IgD-negative memory B cell (primary cell): ENCODE measurements at regions not wholly inside any gene's neighbourhood (a gene's known extent, or its start where the extent isn't known, plus 50 kb on each side); places are given as distances from the start of the nearest gene placed in this dataset.

Experiments used
- H3K27ac Mint-ChIP-seq, 3 donors: one replicate each; pipeline ENCODE4 v1.8.0; 2020 to 2022; ENCODE audit warnings: mild to moderate bottlenecking in 3 of 3, mixed read lengths in 3 of 3, moderate library complexity in 1 of 3
- H3K27me3 Mint-ChIP-seq: one replicate; pipeline ENCODE4 v1.8.0; 2021; ENCODE audit warnings: mixed read lengths
- H3K36me3 Mint-ChIP-seq: one replicate; pipeline ENCODE4 v1.8.0; 2020; ENCODE audit warnings: mild to moderate bottlenecking, mixed read lengths
- H3K4me1 Mint-ChIP-seq, 3 donors: one replicate each; pipeline ENCODE4 v1.8.0; 2020 to 2022; ENCODE audit warnings: mixed read lengths in 3 of 3, mild to moderate bottlenecking in 1 of 3
- H3K4me3 Mint-ChIP-seq, 4 donors: one replicate each; pipeline ENCODE4 v1.8.0; 2020 to 2022; ENCODE audit warnings: mild to moderate bottlenecking in 4 of 4, mixed read lengths in 4 of 4, moderate library complexity in 3 of 4
- H3K9me3 Mint-ChIP-seq, 3 donors: one replicate each; pipeline ENCODE4 v1.8.0; 2020 to 2021; ENCODE audit warnings: mixed read lengths in 3 of 3, mild to moderate bottlenecking in 1 of 3

- Mint-ChIP-seq H3K4me3 (no peak overlapping the region), H3K4me1 (no peaks in the 10 kb centered on the region), H3K36me3 (no peaks in the 10 kb centered on the region), H3K27ac (no peak overlapping the region), H3K27me3 (peaks cover 8% of the 10 kb centered on the region), H3K9me3 (peaks cover 0 to 2% (median 0%) of the 10 kb centered on the region in 3 donors)
Measured at GRCh38 chr14:56461276-56462275, 118.0 kb upstream of the TMEM260 start.

- peaks cover 6% of the 10 kb centered on the region for H3K27me3 Mint-ChIP-seq
- no peak overlapping the region for H3K27ac Mint-ChIP-seq
- no peaks in the 10 kb centered on the region for H3K4me1 Mint-ChIP-seq
- H3K4me3 Mint-ChIP-seq, result no peak overlapping the region
- H3K9me3 Mint-ChIP-seq, result no peaks in the 10 kb centered on the region
- no peaks in the 10 kb centered on the region for H3K36me3 Mint-ChIP-seq
Measured at GRCh38 chr14:56463271-56463890, 116.2 kb upstream of the TMEM260 start.

GRCh38 chr14:56471056-56471455, 108.5 kb upstream of the TMEM260 start:
- H3K27me3 Mint-ChIP-seq, result no peaks in the 10 kb centered on the region
- H3K4me1 Mint-ChIP-seq, result no peaks in the 10 kb centered on the region
- no peak overlapping the region for H3K4me3 Mint-ChIP-seq
- H3K27ac Mint-ChIP-seq, result no peak overlapping the region
- H3K9me3 Mint-ChIP-seq, result peaks cover 0 to 5% (median 0%) of the 10 kb centered on the region in 3 donors
- H3K36me3 Mint-ChIP-seq, result no peaks in the 10 kb centered on the region

- no peaks in the 10 kb centered on the region for H3K36me3 Mint-ChIP-seq
- no peak overlapping the region for H3K27ac Mint-ChIP-seq
- H3K4me1 Mint-ChIP-seq, result no peaks in the 10 kb centered on the region
- H3K4me3 Mint-ChIP-seq, result no peak overlapping the region
- no peaks in the 10 kb centered on the region for H3K9me3 Mint-ChIP-seq
- no peaks in the 10 kb centered on the region for H3K27me3 Mint-ChIP-seq
Measured at GRCh38 chr14:56474419-56475022, 105.1 kb upstream of the TMEM260 start.

GRCh38 chr14:56482310-56482911, 97.2 kb upstream of the TMEM260 start:
- peaks cover 4% of the 10 kb centered on the region for H3K27me3 Mint-ChIP-seq
- H3K4me3 Mint-ChIP-seq, result no peak overlapping the region
- H3K9me3 Mint-ChIP-seq, result no peaks in the 10 kb centered on the region
- H3K4me1 Mint-ChIP-seq, result no peaks in the 10 kb centered on the region
- no peaks in the 10 kb centered on the region for H3K36me3 Mint-ChIP-seq
- H3K27ac Mint-ChIP-seq, result no peak overlapping the region

- no peaks in the 10 kb centered on the region for H3K9me3 Mint-ChIP-seq
Measured at GRCh38 chr14:56487090-56487667, 92.4 kb upstream of the TMEM260 start.

GRCh38 chr14:56487761-56488160, 91.8 kb upstream of the TMEM260 start:
- Mint-ChIP-seq H3K27ac (no peak overlapping the region), H3K9me3 (no peaks in the 10 kb centered on the region), H3K27me3 (peaks cover 3% of the 10 kb centered on the region), H3K4me1 (peaks cover 0 to 4% (median 4%) of the 10 kb centered on the region in 3 donors), H3K4me3 (no peak overlapping the region), H3K36me3 (no peaks in the 10 kb centered on the region)

More at GRCh38 chr14:56487090-56487667, 92.4 kb upstream of the TMEM260 start:
- no peaks in the 10 kb centered on the region for H3K36me3 Mint-ChIP-seq
- no peak overlapping the region for H3K4me3 Mint-ChIP-seq
- peaks cover 0 to 4% (median 4%) of the 10 kb centered on the region in 3 donors for H3K4me1 Mint-ChIP-seq
- no peak overlapping the region for H3K27ac Mint-ChIP-seq
- H3K27me3 Mint-ChIP-seq, result peaks cover 5% of the 10 kb centered on the region

- H3K36me3 Mint-ChIP-seq, result no peaks in the 10 kb centered on the region
- H3K27me3 Mint-ChIP-seq, result peaks cover 1% of the 10 kb centered on the region
- H3K4me3 Mint-ChIP-seq, result no peak overlapping the region
- no peak overlapping the region for H3K27ac Mint-ChIP-seq
- H3K4me1 Mint-ChIP-seq, result peaks cover 0 to 4% (median 4%) of the 10 kb centered on the region in 3 donors
- H3K9me3 Mint-ChIP-seq, result no peaks in the 10 kb centered on the region
Measured at GRCh38 chr14:56488306-56488705, 91.3 kb upstream of the TMEM260 start.

- peaks cover 0 to 4% (median 4%) of the 10 kb centered on the region in 3 donors for H3K4me1 Mint-ChIP-seq
- no peak overlapping the region for H3K27ac Mint-ChIP-seq
- H3K9me3 Mint-ChIP-seq, result no peaks in the 10 kb centered on the region
- H3K36me3 Mint-ChIP-seq, result no peaks in the 10 kb centered on the region
- peaks cover 1% of the 10 kb centered on the region for H3K27me3 Mint-ChIP-seq
- H3K4me3 Mint-ChIP-seq, result no peak overlapping the region
Measured at GRCh38 chr14:56490379-56490778, 89.2 kb upstream of the TMEM260 start.

- peaks cover 1% of the 10 kb centered on the region for H3K27me3 Mint-ChIP-seq
- H3K4me3 Mint-ChIP-seq, result peak overlapping the region in 1 of 4 donors; percentile 15
- H3K36me3 Mint-ChIP-seq, result no peaks in the 10 kb centered on the region
- peaks cover 0 to under 1% (median 0%) of the 10 kb centered on the region in 3 donors for H3K9me3 Mint-ChIP-seq
- H3K4me1 Mint-ChIP-seq, result peaks cover 0 to 4% (median 4%) of the 10 kb centered on the region in 3 donors
- no peak overlapping the region for H3K27ac Mint-ChIP-seq
Measured at GRCh38 chr14:56491299-56492285, 88.0 kb upstream of the TMEM260 start.

GRCh38 chr14:56494167-56494566, 85.4 kb upstream of the TMEM260 start:
- Mint-ChIP-seq H3K4me3 (no peak overlapping the region), H3K36me3 (no peaks in the 10 kb centered on the region), H3K4me1 (peaks cover 0 to 4% (median 4%) of the 10 kb centered on the region in 3 donors), H3K9me3 (peaks cover 0 to 3% (median 0%) of the 10 kb centered on the region in 3 donors), H3K27me3 (peaks cover 1% of the 10 kb centered on the region), H3K27ac (no peak overlapping the region)

- H3K4me1 Mint-ChIP-seq, result no peaks in the 10 kb centered on the region
- H3K9me3 Mint-ChIP-seq, result peaks cover 0 to 3% (median 0%) of the 10 kb centered on the region in 3 donors
- H3K4me3 Mint-ChIP-seq, result no peak overlapping the region
- H3K27me3 Mint-ChIP-seq, result no peaks in the 10 kb centered on the region
- no peak overlapping the region for H3K27ac Mint-ChIP-seq
- no peaks in the 10 kb centered on the region for H3K36me3 Mint-ChIP-seq
Measured at GRCh38 chr14:56498112-56498511, 81.5 kb upstream of the TMEM260 start.

- Mint-ChIP-seq H3K4me3 (no peak overlapping the region), H3K27ac (no peak overlapping the region), H3K36me3 (no peaks in the 10 kb centered on the region), H3K4me1 (no peaks in the 10 kb centered on the region), H3K9me3 (no peaks in the 10 kb centered on the region), H3K27me3 (peaks cover 13% of the 10 kb centered on the region)
Measured at GRCh38 chr14:56501909-56502530, 77.6 kb upstream of the TMEM260 start.
